ENCODE measurements at regions not wholly inside any gene's neighbourhood (a gene's known extent, or its start where the extent isn't known, plus 50 kb on each side); places are given as distances from the start of the nearest gene placed in this dataset.
A peak's percentile ranks its signal among the peaks of the same experiment; 100 is the strongest.

DNA sequence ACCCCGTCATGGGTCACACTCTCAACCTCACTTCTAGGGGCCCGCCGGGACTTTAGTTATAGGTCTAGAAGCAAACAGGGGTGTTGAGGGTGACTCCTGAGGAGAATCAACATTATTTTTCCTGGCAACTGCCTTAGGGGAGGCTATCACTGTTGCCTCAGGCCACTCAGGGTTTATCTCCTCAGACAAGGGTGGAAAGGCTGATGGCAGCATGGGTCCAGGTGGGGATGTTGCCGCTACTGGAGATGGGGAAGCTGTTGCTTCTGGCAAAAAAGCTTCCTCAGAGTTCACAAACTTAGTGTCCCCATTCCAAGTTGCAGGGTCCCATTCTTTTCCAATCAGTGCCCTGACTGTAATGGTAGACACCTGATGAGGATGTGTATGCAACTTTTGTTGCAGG is 467.4 kb upstream of the RGS6 start:
- Histone ChIP-seq H3K4me3 (ENCODE audit: low read length in 2 of 2) (no peak overlapping the region), H3K27me3 (ENCODE audit: insufficient read depth, low read length) (no peaks in the 10 kb centered on the region), H3K36me3 (ENCODE audit: insufficient read depth, low read length) (no peaks in the 10 kb centered on the region), H3K9me3 (ENCODE audit: control insufficient read depth in 1 of 2, low read length in 2 of 2) (no peaks in the 10 kb centered on the region), H3K4me1 (ENCODE audit: insufficient read depth, low read length) (no peaks in the 10 kb centered on the region), H3K27ac (ENCODE audit: low read depth, low read length) (no peak overlapping the region)
- no peak for DNase-seq
- Mint-ChIP-seq H3K4me1 (peaks cover 0 to 12% (median 3%) of the 10 kb centered on the region in 4 donors), H3K27me3 (no peaks in the 10 kb centered on the region), H3K27ac (no peak overlapping the region), H3K9me3 (peaks cover 0 to 5% (median 1%) of the 10 kb centered on the region in 8 donors), H3K4me3 (no peak overlapping the region), H3K36me3 (peaks cover 34 to 60% of the 10 kb centered on the region in 2 donors)
- intact Hi-C loops (cut with micrococcal nuclease) = no loop called here
- CTCF ChIA-PET (ENCODE audit: partially characterized antibody) = no interaction called here
- POLR2A ChIA-PET (ENCODE audit: partially characterized antibody) = no interaction called here

DNA sequence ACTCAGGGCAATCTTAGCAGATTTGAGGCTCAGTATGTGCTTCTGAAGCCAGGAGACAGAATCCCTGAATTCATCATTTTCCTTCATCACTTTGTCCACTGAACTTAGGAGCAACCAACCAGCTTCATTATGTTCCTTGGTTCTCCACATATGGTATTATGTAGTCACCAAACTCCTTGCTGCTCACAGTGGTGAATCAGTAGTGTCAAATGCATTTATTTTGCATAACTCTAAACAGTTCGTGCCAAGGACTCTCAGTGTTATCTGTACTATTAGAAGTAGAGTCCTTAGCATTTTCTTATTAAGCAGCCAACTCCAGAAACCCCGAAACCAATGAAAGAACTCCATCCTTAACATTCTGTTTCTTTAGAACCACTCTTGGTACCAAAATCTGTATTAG is 466.9 kb upstream of the RGS6 start:
- H3K9me3 ChIP-seq (ENCODE audit: control insufficient read depth in 1 of 2, low read length in 2 of 2) = no peaks in the 10 kb centered on the region
- no peak for DNase-seq
- Mint-ChIP-seq H3K36me3 (peaks cover 29 to 57% of the 10 kb centered on the region in 2 donors), H3K27ac (no peak overlapping the region), H3K27me3 (no peaks in the 10 kb centered on the region), H3K4me1 (peaks cover 0 to 13% (median 3%) of the 10 kb centered on the region in 4 donors), H3K4me3 (no peak overlapping the region), H3K9me3 (peaks cover 0 to 5% (median 1%) of the 10 kb centered on the region in 8 donors)
- POLR2A ChIA-PET (ENCODE audit: partially characterized antibody) = no interaction called here
- H3K36me3 ChIP-seq (ENCODE audit: insufficient read depth, low read length) = no peaks in the 10 kb centered on the region
- CTCF ChIA-PET (ENCODE audit: partially characterized antibody) = no interaction called here
- intact Hi-C loops (cut with micrococcal nuclease) = no loop called here
- H3K4me3 ChIP-seq (ENCODE audit: low read length in 2 of 2) = no peak overlapping the region
- H3K27ac ChIP-seq (ENCODE audit: low read depth, low read length) = no peak overlapping the region
- no peaks in the 10 kb centered on the region for H3K27me3 ChIP-seq (ENCODE audit: insufficient read depth, low read length)
- H3K4me1 ChIP-seq (ENCODE audit: insufficient read depth, low read length) = no peaks in the 10 kb centered on the region

GRCh38 chr14:71466251-71466650 is 466.0 kb upstream of the RGS6 start:
- Mint-ChIP-seq H3K27me3 (no peaks in the 10 kb centered on the region), H3K4me1 (peaks cover 0 to 14% (median 5%) of the 10 kb centered on the region in 4 donors), H3K36me3 (peaks cover 22 to 49% of the 10 kb centered on the region in 2 donors), H3K27ac (no peak overlapping the region), H3K9me3 (peaks cover 0 to 5% (median 1%) of the 10 kb centered on the region in 8 donors), H3K4me3 (no peak overlapping the region)
- no peak overlapping the region for H3K27ac ChIP-seq (ENCODE audit: low read depth, low read length)
- ChIA-PET POLR2A (ENCODE audit: partially characterized antibody) (no interaction called here), CTCF (ENCODE audit: partially characterized antibody) (no interaction called here)
- DNase-seq = no peak
- intact Hi-C loops (cut with micrococcal nuclease) = no loop called here
- H3K9me3 ChIP-seq (ENCODE audit: control insufficient read depth in 1 of 2, low read length in 2 of 2) = no peaks in the 10 kb centered on the region
- no peaks in the 10 kb centered on the region for H3K4me1 ChIP-seq (ENCODE audit: insufficient read depth, low read length)
- H3K36me3 ChIP-seq (ENCODE audit: insufficient read depth, low read length) = no peaks in the 10 kb centered on the region
- H3K27me3 ChIP-seq (ENCODE audit: insufficient read depth, low read length) = no peaks in the 10 kb centered on the region
- no peak overlapping the region for H3K4me3 ChIP-seq (ENCODE audit: low read length in 2 of 2)

- Histone ChIP-seq H3K9me3 (ENCODE audit: control insufficient read depth in 1 of 2, low read length in 2 of 2) (no peaks in the 10 kb centered on the region), H3K27ac (ENCODE audit: low read depth, low read length) (no peak overlapping the region), H3K4me3 (ENCODE audit: low read length in 2 of 2) (no peak overlapping the region), H3K36me3 (ENCODE audit: insufficient read depth, low read length) (no peaks in the 10 kb centered on the region), H3K4me1 (ENCODE audit: insufficient read depth, low read length) (peaks cover 4% of the 10 kb centered on the region), H3K27me3 (ENCODE audit: insufficient read depth, low read length) (no peaks in the 10 kb centered on the region)
- Mint-ChIP-seq H3K27ac (no peak overlapping the region), H3K27me3 (no peaks in the 10 kb centered on the region), H3K4me3 (no peak overlapping the region), H3K9me3 (peaks cover 0 to 5% (median 1%) of the 10 kb centered on the region in 8 donors), H3K36me3 (peaks cover 19 to 42% of the 10 kb centered on the region in 2 donors), H3K4me1 (peaks cover 4 to 20% (median 10%) of the 10 kb centered on the region in 4 donors)
- POLR2A ChIA-PET (ENCODE audit: partially characterized antibody) = no interaction called here
- intact Hi-C loops (cut with micrococcal nuclease) = no loop called here
- DNase-seq = no peak
- CTCF ChIA-PET (ENCODE audit: partially characterized antibody) = no interaction called here
These were observed 465.3 kb upstream of the RGS6 start for GRCh38 chr14:71466946-71467345.

DNA sequence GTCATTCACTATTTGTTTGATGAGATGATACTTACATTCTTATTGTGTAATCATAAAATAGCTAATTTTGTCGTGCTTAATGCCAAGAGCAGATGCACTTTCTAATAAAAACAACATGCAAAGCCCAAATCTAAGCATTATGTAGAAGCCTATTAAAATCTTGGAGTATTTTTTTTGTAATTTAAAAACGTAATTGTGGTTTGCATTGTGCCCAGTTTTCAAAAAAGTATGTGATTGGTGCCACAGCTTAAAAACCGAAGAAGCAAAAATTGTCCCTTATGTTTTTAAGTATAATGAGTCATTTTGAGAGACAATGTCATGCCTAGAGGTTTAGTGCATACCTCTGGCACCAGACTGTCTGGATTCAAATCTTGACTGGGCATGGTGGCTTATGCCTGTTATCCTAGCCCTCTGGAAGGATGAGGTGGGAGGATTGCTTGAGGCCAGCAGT is 464.8 kb upstream of the RGS6 start:
- no peak for DNase-seq
- Mint-ChIP-seq H3K36me3 (peaks cover 19 to 41% of the 10 kb centered on the region in 2 donors), H3K27ac (no peak overlapping the region), H3K27me3 (no peaks in the 10 kb centered on the region), H3K4me1 (peaks cover 6 to 20% (median 12%) of the 10 kb centered on the region in 4 donors), H3K9me3 (peaks cover 0 to 5% (median 1%) of the 10 kb centered on the region in 8 donors), H3K4me3 (no peak overlapping the region)
- no peaks in the 10 kb centered on the region for H3K27me3 ChIP-seq (ENCODE audit: insufficient read depth, low read length)
- H3K27ac ChIP-seq (ENCODE audit: low read depth, low read length) = no peak overlapping the region
- no peaks in the 10 kb centered on the region for H3K36me3 ChIP-seq (ENCODE audit: insufficient read depth, low read length)
- intact Hi-C loops (cut with micrococcal nuclease) = no loop called here
- H3K4me3 ChIP-seq (ENCODE audit: low read length in 2 of 2) = no peak overlapping the region
- CTCF ChIA-PET (ENCODE audit: partially characterized antibody) = no interaction called here
- no peaks in the 10 kb centered on the region for H3K9me3 ChIP-seq (ENCODE audit: control insufficient read depth in 1 of 2, low read length in 2 of 2)
- POLR2A ChIA-PET (ENCODE audit: partially characterized antibody) = no interaction called here
- peaks cover 8% of the 10 kb centered on the region for H3K4me1 ChIP-seq (ENCODE audit: insufficient read depth, low read length)

GRCh38 chr14:71468701-71469100 is 463.5 kb upstream of the RGS6 start:
- Mint-ChIP-seq H3K9me3 (peaks cover 0 to 4% (median 0%) of the 10 kb centered on the region in 8 donors), H3K27ac (peak overlapping the region in 1 of 7 donors; percentile 22), H3K4me1 (peaks cover 9 to 20% (median 15%) of the 10 kb centered on the region in 4 donors), H3K27me3 (no peaks in the 10 kb centered on the region), H3K4me3 (no peak overlapping the region), H3K36me3 (peaks cover 14 to 35% of the 10 kb centered on the region in 2 donors)
- Histone ChIP-seq H3K4me3 (ENCODE audit: low read length in 2 of 2) (no peak overlapping the region), H3K36me3 (ENCODE audit: insufficient read depth, low read length) (no peaks in the 10 kb centered on the region), H3K27ac (ENCODE audit: low read depth, low read length) (no peak overlapping the region), H3K4me1 (ENCODE audit: insufficient read depth, low read length) (peaks cover 8% of the 10 kb centered on the region), H3K9me3 (ENCODE audit: control insufficient read depth in 1 of 2, low read length in 2 of 2) (no peaks in the 10 kb centered on the region), H3K27me3 (ENCODE audit: insufficient read depth, low read length) (no peaks in the 10 kb centered on the region)
- ChIA-PET CTCF (ENCODE audit: partially characterized antibody) (no interaction called here), POLR2A (ENCODE audit: partially characterized antibody) (interaction anchor here (0.6 kb wide), 1 partner anchor 38 kb away, joined by 3 read pairs; no protein-coding TSS in a partner anchor)
- intact Hi-C loops (cut with micrococcal nuclease) = no loop called here
- DNase-seq = no peak

GRCh38 chr14:71469643-71470335 is 462.4 kb upstream of the RGS6 start:
- POLR2A ChIA-PET (ENCODE audit: partially characterized antibody) = no interaction called here
- Histone ChIP-seq H3K27ac (ENCODE audit: low read depth, low read length) (no peak overlapping the region), H3K4me3 (ENCODE audit: low read length in 2 of 2) (no peak overlapping the region), H3K4me1 (ENCODE audit: insufficient read depth, low read length) (peaks cover 8% of the 10 kb centered on the region), H3K36me3 (ENCODE audit: insufficient read depth, low read length) (no peaks in the 10 kb centered on the region), H3K9me3 (ENCODE audit: control insufficient read depth in 1 of 2, low read length in 2 of 2) (no peaks in the 10 kb centered on the region), H3K27me3 (ENCODE audit: insufficient read depth, low read length) (no peaks in the 10 kb centered on the region)
- intact Hi-C loops (cut with micrococcal nuclease) = no loop called here
- CTCF ChIA-PET (ENCODE audit: partially characterized antibody) = interaction anchor here (0.9 kb wide), 1 partner anchor 179 kb away, joined by 3 read pairs; no protein-coding TSS in a partner anchor
- Mint-ChIP-seq H3K4me1 (peaks cover 12 to 25% (median 18%) of the 10 kb centered on the region in 4 donors), H3K4me3 (no peak overlapping the region), H3K9me3 (no peaks in the 10 kb centered on the region), H3K36me3 (peaks cover 8 to 29% of the 10 kb centered on the region in 2 donors), H3K27me3 (no peaks in the 10 kb centered on the region), H3K27ac (peak overlapping the region in 1 of 7 donors; percentile 15)
- no peak for DNase-seq

All from CD4-positive, alpha-beta memory T cell (primary cell).